ENCODE measurements at regions not wholly inside any gene's neighbourhood (a gene's known extent, or its start where the extent isn't known, plus 50 kb on each side); places are given as distances from the start of the nearest gene placed in this dataset.
A peak's percentile ranks its signal among the peaks of the same experiment; 100 is the strongest.
"Not testable (repeated sequence)": the region's sequence is repeated elsewhere in the genome, so short reads cannot be mapped to it uniquely, and the experiment has no call there.

DNA sequence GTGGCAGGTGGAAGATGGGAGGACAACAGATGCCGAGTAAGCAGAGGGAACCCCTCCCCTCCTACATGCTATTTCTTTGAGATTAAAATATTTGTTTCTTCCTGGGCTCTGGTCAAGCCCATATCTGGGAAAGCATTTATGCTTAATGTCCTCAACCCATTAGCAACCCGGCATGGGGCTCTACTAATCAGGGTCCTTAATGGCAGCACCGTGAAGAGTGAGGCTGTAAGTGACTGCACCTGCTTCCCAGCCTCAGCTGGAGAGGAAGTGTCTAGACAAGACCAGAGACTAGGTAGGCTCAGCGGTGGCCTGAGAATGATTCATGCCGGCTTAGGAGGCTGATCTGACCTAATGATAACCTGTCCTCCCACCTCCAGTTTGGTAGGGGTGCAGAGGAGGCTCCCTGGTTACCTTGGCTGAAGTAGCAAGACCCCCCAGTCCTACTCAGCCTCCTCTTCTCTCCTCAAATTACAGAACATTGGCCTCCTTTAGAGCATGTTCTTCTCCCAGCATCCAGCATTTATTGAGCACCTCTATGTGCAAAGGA is 61.3 kb upstream of the HSPA9 start:
- TF ChIP-seq, protein P1, sequence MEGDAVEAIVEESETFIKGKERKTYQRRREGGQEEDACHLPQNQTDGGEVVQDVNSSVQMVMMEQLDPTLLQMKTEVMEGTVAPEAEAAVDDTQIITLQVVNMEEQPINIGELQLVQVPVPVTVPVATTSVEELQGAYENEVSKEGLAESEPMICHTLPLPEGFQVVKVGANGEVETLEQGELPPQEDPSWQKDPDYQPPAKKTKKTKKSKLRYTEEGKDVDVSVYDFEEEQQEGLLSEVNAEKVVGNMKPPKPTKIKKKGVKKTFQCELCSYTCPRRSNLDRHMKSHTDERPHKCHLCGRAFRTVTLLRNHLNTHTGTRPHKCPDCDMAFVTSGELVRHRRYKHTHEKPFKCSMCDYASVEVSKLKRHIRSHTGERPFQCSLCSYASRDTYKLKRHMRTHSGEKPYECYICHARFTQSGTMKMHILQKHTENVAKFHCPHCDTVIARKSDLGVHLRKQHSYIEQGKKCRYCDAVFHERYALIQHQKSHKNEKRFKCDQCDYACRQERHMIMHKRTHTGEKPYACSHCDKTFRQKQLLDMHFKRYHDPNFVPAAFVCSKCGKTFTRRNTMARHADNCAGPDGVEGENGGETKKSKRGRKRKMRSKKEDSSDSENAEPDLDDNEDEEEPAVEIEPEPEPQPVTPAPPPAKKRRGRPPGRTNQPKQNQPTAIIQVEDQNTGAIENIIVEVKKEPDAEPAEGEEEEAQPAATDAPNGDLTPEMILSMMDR (IDR thresholded peaks at IDR 0.05) = no peak
- DNase-seq = no peak
- Histone ChIP-seq H3K4me1 (no peaks in the 10 kb centered on the region), H3K4me3 (no peak overlapping the region), H3K27me3 (peaks cover 0 to 8% of the 10 kb centered on the region in 2 donors), H3K27ac (no peak overlapping the region), H3K9me3 (no peaks in the 10 kb centered on the region), H3K36me3 (no peaks in the 10 kb centered on the region)
- intact Hi-C loops (cut with DNase I; ENCODE audit: low total_unique reads) = no loop called here

GRCh38 chr5:138635708-138636107 is 60.5 kb upstream of the HSPA9 start:
- H3K4me1 ChIP-seq = no peaks in the 10 kb centered on the region
- H3K4me3 ChIP-seq = no peak overlapping the region
- no peaks in the 10 kb centered on the region for H3K36me3 ChIP-seq
- DNase-seq = no peak
- intact Hi-C loops (cut with DNase I; ENCODE audit: low total_unique reads) = no loop called here
- H3K27me3 ChIP-seq = peaks cover 0 to 8% of the 10 kb centered on the region in 2 donors
- TF ChIP-seq, protein P1 (IDR thresholded peaks at IDR 0.05) = no peak
- H3K9me3 ChIP-seq = no peaks in the 10 kb centered on the region
- no peak overlapping the region for H3K27ac ChIP-seq

DNA sequence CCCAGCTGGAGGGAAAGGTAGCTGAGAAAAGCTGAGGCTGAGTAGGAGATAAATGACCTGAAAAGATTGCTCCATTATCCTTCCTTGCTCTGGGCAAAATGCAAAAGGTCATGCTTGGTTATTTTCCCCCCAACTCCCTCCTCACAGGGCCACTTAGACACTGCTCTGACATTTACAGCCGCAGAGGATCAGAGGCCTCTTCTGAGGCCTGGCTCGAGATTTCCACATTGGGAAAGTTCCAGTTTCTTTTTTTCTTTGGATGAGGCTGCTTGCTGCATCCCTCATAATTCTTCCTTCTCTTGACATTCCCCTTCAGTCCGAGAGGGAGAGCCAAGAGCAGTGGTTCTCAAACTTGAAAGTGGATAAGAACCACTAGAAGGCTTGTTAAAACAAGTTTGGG is 60.1 kb upstream of the HSPA9 start:
- Histone ChIP-seq H3K4me1 (no peaks in the 10 kb centered on the region), H3K9me3 (no peaks in the 10 kb centered on the region), H3K27me3 (peaks cover 0 to 8% of the 10 kb centered on the region in 2 donors), H3K4me3 (no peak overlapping the region), H3K27ac (no peak overlapping the region), H3K36me3 (no peaks in the 10 kb centered on the region)
- TF ChIP-seq, protein P1 (IDR thresholded peaks at IDR 0.05) = no peak
- DNase-seq = no peak
- intact Hi-C loops (cut with DNase I; ENCODE audit: low total_unique reads) = no loop called here

DNA sequence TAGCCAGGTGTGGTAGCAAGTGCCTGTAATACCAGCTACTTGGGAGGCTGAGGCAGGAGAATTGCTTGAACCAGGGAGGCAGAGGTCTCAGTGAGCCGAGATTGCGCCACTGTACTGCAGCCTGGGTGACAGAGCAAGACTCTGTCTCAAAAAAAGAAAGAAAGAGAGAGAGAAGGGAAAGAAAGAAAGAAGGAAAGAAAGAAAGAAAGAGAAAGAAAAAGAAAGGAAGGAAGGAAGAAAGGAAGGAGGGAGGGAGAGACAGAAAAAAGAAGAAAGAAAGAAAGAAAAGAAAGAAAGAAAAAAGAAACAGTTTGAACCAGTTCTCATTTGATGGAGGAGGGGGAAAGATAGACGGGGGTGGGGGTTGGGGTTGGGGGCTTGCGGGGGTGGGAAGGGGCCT is 59.6 kb upstream of the HSPA9 start:
- H3K9me3 ChIP-seq; H3K4me3 ChIP-seq; intact Hi-C loops (cut with DNase I; ENCODE audit: low total_unique reads); H3K36me3 ChIP-seq; DNase-seq; H3K4me1 ChIP-seq; H3K27ac ChIP-seq; H3K27me3 ChIP-seq: not testable (repeated sequence)

DNA sequence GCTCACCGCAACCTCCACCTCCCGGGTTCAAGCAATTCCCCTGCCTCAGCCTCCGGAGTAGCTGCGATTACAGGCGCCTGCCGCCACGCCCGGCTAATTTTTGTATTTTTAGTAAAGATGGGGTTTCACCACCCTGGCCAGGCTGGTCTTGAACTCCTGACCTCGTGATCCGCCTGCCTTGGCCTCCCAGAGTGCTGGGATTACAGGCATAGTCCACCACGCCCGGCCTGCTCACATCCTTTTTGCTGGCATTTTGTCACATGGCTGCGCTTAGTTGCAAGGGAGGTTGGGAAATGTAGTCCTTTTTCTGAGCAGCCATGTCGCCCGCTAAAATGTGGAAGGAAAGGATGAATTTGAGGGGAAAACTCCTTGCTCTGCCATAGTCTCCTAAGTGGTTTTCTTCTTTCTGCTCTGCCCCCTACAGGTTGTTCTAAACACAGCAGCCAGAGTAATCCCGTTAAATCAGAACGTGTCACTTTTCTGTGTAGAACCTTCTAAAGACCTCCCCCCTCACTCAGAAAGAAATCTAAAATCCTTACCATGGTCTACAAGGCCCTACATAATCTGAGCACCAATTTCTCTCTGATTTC is 57.8 kb upstream of the HSPA9 start:
- no peaks in the 10 kb centered on the region for H3K36me3 ChIP-seq
- intact Hi-C loops (cut with DNase I; ENCODE audit: low total_unique reads) = no loop called here
- no peak overlapping the region for H3K4me3 ChIP-seq
- H3K27me3 ChIP-seq = no peaks in the 10 kb centered on the region
- H3K9me3 ChIP-seq = no peaks in the 10 kb centered on the region
- H3K4me1 ChIP-seq = no peaks in the 10 kb centered on the region
- peak; percentile 61 to 73 for DNase-seq
- H3K27ac ChIP-seq = no peak overlapping the region
- TF ChIP-seq, protein P1 (IDR thresholded peaks at IDR 0.05) = peak; percentile 21 to 22

DNA sequence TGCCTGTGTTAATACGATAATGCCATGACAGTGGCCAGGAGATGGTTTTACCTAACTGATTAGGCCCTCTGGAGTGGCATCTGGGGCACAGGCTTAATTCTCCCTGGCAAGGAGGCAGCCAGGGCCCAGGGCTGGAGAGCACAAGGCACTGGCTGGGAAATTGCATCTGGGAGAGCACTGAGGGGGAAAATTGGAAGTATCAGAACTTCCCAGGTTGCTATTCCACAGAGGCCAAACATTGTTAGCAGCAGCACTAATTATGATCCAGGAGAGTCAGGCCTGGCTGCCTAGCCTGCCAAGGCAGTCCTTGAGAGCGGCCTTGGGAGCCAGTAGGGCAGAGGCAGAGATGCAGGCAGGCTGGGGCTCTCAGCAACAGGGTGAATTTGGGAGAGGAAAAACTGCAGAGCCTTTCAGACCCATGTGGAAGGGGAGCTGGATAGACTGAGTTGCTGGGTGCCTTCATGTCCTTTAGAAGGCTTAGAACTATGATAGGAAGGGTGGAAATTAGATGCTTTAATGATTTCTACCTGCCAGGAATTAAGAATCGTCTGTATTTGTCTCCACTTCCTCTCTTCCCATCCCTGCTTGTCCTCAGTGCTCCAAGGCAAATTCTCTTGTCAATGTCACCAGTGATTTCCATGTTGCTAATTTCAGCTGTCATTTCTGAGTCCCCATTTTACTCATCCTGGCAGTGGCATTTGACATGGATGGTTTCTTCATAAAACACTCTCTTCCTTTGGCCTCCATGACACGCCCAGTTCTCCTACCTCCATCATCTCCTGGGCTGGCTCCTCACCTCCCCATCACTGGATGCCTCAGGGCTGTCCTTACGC is 56.1 kb upstream of the HSPA9 start:
- no peak for DNase-seq
- TF ChIP-seq, protein P1 (IDR thresholded peaks at IDR 0.05) = no peak

More for the DNA sequence above, 56.1 kb upstream of the HSPA9 start:
- Histone ChIP-seq H3K27ac (no peak overlapping the region), H3K9me3 (no peaks in the 10 kb centered on the region), H3K27me3 (no peaks in the 10 kb centered on the region), H3K4me3 (no peak overlapping the region), H3K36me3 (no peaks in the 10 kb centered on the region), H3K4me1 (no peaks in the 10 kb centered on the region)
- intact Hi-C loops (cut with DNase I; ENCODE audit: low total_unique reads) = no loop called here

Data from tibial artery (tissue), 4 donors.